IMR-90 (cell line): ENCODE measurements at regions not wholly inside any gene's neighbourhood (a gene's known extent, or its start where the extent isn't known, plus 50 kb on each side); places are given as distances from the start of the nearest gene placed in this dataset.
"Not testable (repeated sequence)": the region's sequence is repeated elsewhere in the genome, so short reads cannot be mapped to it uniquely, and the experiment has no call there.

Source experiments
- ATAC-seq: fragments of 200-7000 bp; cut with Tn5 transposase; 2 replicates; pipeline ENCODE4 v1.9.1; 2020; ENCODE audit warnings: low read depth, mild to moderate bottlenecking, moderate library complexity
- BruUV-seq: library from RNA; stranded (reverse); fragments of 400-500 nt; replicated peaks from 2 replicates; lab custom pipeline; 2021; lab: Mats Ljungman, UMichigan
- CTCF ChIA-PET: fragments of 300-600 bp; formaldehyde crosslinking; extraction: SDS; loops from one replicate; lab custom pipeline; 2021; ENCODE audit warnings: antibody characterized with exemption; lab: Yijun Ruan, JAX
- POLR2A ChIA-PET: fragments of 300-600 bp; sonication (Branson Sonifier 250); formaldehyde crosslinking; loops from one replicate; lab custom pipeline; 2022; ENCODE audit warnings: antibody characterized with exemption; ENCODE audit not compliant: unreplicated experiment; lab: Charles Lee
- DNase-seq: peaks from one replicate; pipeline ENCODE4 v3.0.0; 2013
- H2AFZ ChIP-seq: replicated peaks from 2 replicates; pipeline ENCODE3; 2013; ENCODE audit warnings: low read length, mild to moderate bottlenecking; ENCODE audit not compliant: poor library complexity
- H2AK5ac ChIP-seq: 2 replicates; pipeline ENCODE4 v1.6.1; 2013; ENCODE audit warnings: low read depth, low read length, inconsistent platforms
- H2AK9ac ChIP-seq: replicated peaks from 2 replicates; pipeline ENCODE3; 2013; ENCODE audit warnings: mild to moderate bottlenecking, low read depth, low read length, moderate library complexity; ENCODE audit not compliant: poor library complexity
- H2BK120ac ChIP-seq: 2 replicates; pipeline ENCODE4 v1.6.1; 2013; ENCODE audit warnings: low read depth, low read length, inconsistent platforms
- H2BK15ac ChIP-seq: 3 replicates; pipeline ENCODE4 v1.6.1; 2013; ENCODE audit warnings: low read depth, low read length, inconsistent platforms
- H2BK20ac ChIP-seq: 2 replicates; pipeline ENCODE4 v1.6.1; 2013; ENCODE audit warnings: low read depth, mild to moderate bottlenecking, inconsistent platforms, low read length, moderate library complexity
- H2BK5ac ChIP-seq: 2 replicates; pipeline ENCODE4 v1.6.1; 2013; ENCODE audit warnings: mild to moderate bottlenecking, low read depth, low read length, inconsistent platforms; ENCODE audit not compliant: poor library complexity, severe bottlenecking
- H3K14ac ChIP-seq: replicated peaks from 2 replicates; pipeline ENCODE4 v1.6.1; 2013; ENCODE audit warnings: low read depth, low read length, inconsistent platforms
- H3K18ac ChIP-seq: 2 replicates; pipeline ENCODE4 v1.6.1; 2013; ENCODE audit warnings: low read depth, low read length, control low read depth
- H3K23ac ChIP-seq: 2 replicates; pipeline ENCODE4 v1.6.1; 2013; ENCODE audit warnings: low read depth, low read length, inconsistent platforms
- H3K27ac ChIP-seq: 2 replicates; pipeline ENCODE4 v1.5.1; 2013; ENCODE audit warnings: mild to moderate bottlenecking, control low read depth, low read length; ENCODE audit not compliant: insufficient read depth
- H3K27me3 ChIP-seq: 2 replicates; pipeline ENCODE4 v1.6.1; 2013; ENCODE audit warnings: low read length; ENCODE audit not compliant: control insufficient read depth, insufficient read depth
- H3K36me3 ChIP-seq: 2 replicates; pipeline ENCODE4 v1.6.1; 2013; ENCODE audit warnings: low read length, mixed read lengths; ENCODE audit not compliant: control insufficient read depth, insufficient read depth
- H3K4ac ChIP-seq: 2 replicates; pipeline ENCODE4 v1.6.1; 2013; ENCODE audit warnings: low read depth, low read length, inconsistent platforms
- H3K4me1 ChIP-seq: 2 replicates; pipeline ENCODE4 v1.6.1; 2013; ENCODE audit warnings: low read length, mixed read lengths; ENCODE audit not compliant: control insufficient read depth, insufficient read depth
- H3K4me2 ChIP-seq: 2 replicates; pipeline ENCODE4 v1.6.1; 2013; ENCODE audit warnings: low read depth, mild to moderate bottlenecking, control low read depth, low read length, moderate library complexity
- H3K4me3 ChIP-seq: 2 replicates; pipeline ENCODE4 v1.5.1; 2013; ENCODE audit warnings: low read depth, mild to moderate bottlenecking, control low read depth, low read length, moderate library complexity; ENCODE audit not compliant: insufficient read depth
- H3K56ac ChIP-seq: 2 replicates; pipeline ENCODE4 v1.6.1; 2013; ENCODE audit warnings: low read length, inconsistent platforms; ENCODE audit not compliant: insufficient read depth; ENCODE audit errors: extremely low read depth
- H3K79me1 ChIP-seq, 2 experiments: 2 replicates each; pipeline ENCODE4 v1.6.1; 2013; ENCODE audit warnings: low read length in 2 of 2, inconsistent platforms in 1 of 2, low read depth in 1 of 2
- H3K9ac ChIP-seq: 2 replicates; pipeline ENCODE4 v1.6.1; 2013; ENCODE audit warnings: low read depth, low read length, control low read depth
- H3K9me1 ChIP-seq: 2 replicates; pipeline ENCODE4 v1.6.1; 2013; ENCODE audit warnings: low read length, inconsistent platforms; ENCODE audit not compliant: insufficient read depth
- H3K9me3 ChIP-seq: 2 replicates; pipeline ENCODE4 v1.6.1; 2013; ENCODE audit warnings: low read length; ENCODE audit not compliant: control insufficient read depth, insufficient read depth
- H4K20me1 ChIP-seq: 2 replicates; pipeline ENCODE4 v1.6.1; 2013; ENCODE audit warnings: low read length, inconsistent platforms; ENCODE audit not compliant: insufficient read depth
- H4K5ac ChIP-seq: 2 replicates; pipeline ENCODE4 v1.6.1; 2013; ENCODE audit warnings: mild to moderate bottlenecking, low read depth, low read length, control low read depth
- H4K8ac ChIP-seq, 2 experiments: 2 replicates each; pipeline ENCODE4 v1.6.1; 2013; ENCODE audit warnings: low read depth in 2 of 2, low read length in 2 of 2, control low read depth in 1 of 2, inconsistent platforms in 1 of 2
- H4K91ac ChIP-seq: 2 replicates; pipeline ENCODE4 v1.6.1; 2013; ENCODE audit warnings: low read depth, low read length, inconsistent platforms; ENCODE audit not compliant: insufficient read depth
- WGBS, 2 experiments: methylation state at CpG; one replicate each; pipeline versions ENCODE4 v1.1.5 to v1.1.7; 2013; ENCODE audit warnings: missing lambda C conversion rate in 2 of 2; ENCODE audit not compliant: insufficient read length in 1 of 2; ENCODE audit errors: extremely low coverage in 2 of 2; 5-methylcytosine and 5-hydroxymethylcytosine counted together
- dilution Hi-C: fragments of 300-500 bp; cut with HindIII; formaldehyde crosslinking; loops from one replicate; pipeline ENCODE4 v1.14.3; 2018; ENCODE audit warnings: low sequenced_read_pairs; ENCODE audit not compliant: unreplicated experiment
- in situ Hi-C: fragments of 300-500 bp; cut with MboI; formaldehyde crosslinking; loops from 3 replicates; pipeline ENCODE4 v1.14.3; 2019; ENCODE audit warnings: low sequenced_read_pairs, inconsistent platforms, mixed read lengths
- intact Hi-C: fragments of 100-400 bp; cut with micrococcal nuclease; formaldehyde crosslinking; loops from 2 replicates; pipeline ENCODE4 v1.10.0; 2022

- H4K5ac ChIP-seq, H3K36me3 ChIP-seq, ATAC-seq, H3K4me2 ChIP-seq, POLR2A ChIA-PET, H2BK15ac ChIP-seq, H3K4me3 ChIP-seq, H3K4ac ChIP-seq, H3K9ac ChIP-seq, H3K14ac ChIP-seq, H3K56ac ChIP-seq, DNase-seq, H3K79me1 ChIP-seq, H2BK20ac ChIP-seq, BruUV-seq, H4K91ac ChIP-seq, in situ Hi-C loops, H2AK5ac ChIP-seq, H2BK120ac ChIP-seq, dilution Hi-C loops, H3K27ac ChIP-seq, H2AK9ac ChIP-seq, intact Hi-C loops, H2AFZ ChIP-seq, H4K8ac ChIP-seq, H2BK5ac ChIP-seq, H3K9me3 ChIP-seq, H3K4me1 ChIP-seq, CTCF ChIA-PET, H3K9me1 ChIP-seq, H3K23ac ChIP-seq, H3K27me3 ChIP-seq, H4K20me1 ChIP-seq, H3K18ac ChIP-seq: not testable (repeated sequence)
- WGBS, 2 experiments: no CpG with 5 or more reads among the region's 4 CpGs
Measured at GRCh38 chrX:150091300-150091699, 153.0 kb upstream of the EOLA2 start.
